ENCODE measurements at regions not wholly inside any gene's neighbourhood (a gene's known extent, or its start where the extent isn't known, plus 50 kb on each side); places are given as distances from the start of the nearest gene placed in this dataset.

- TF ChIP-seq CTCF (IDR thresholded peaks at IDR 0.05) = no peak
- Histone ChIP-seq H3K9ac (ENCODE audit: low read depth in 2 of 2, low read length in 2 of 2) (no peak overlapping the region), H3K36me3 (no peaks in the 10 kb centered on the region), H3K27me3 (no peaks in the 10 kb centered on the region), H3K4me3 (no peak overlapping the region), H3K27ac (no peak overlapping the region), H3K4me1 (no peaks in the 10 kb centered on the region), H3K9me3 (no peaks in the 10 kb centered on the region)
- no peak for DNase-seq
- intact Hi-C loops (cut with DNase I) = no loop called here
Measured at GRCh38 chr10:113463083-113463482, 89.8 kb upstream of the HABP2 start.

GRCh38 chr10:113463777-113464176, 89.1 kb upstream of the HABP2 start:
- Histone ChIP-seq H3K27ac (no peak overlapping the region), H3K36me3 (no peaks in the 10 kb centered on the region), H3K9me3 (no peaks in the 10 kb centered on the region), H3K9ac (ENCODE audit: low read depth in 2 of 2, low read length in 2 of 2) (no peak overlapping the region), H3K4me1 (no peaks in the 10 kb centered on the region), H3K27me3 (no peaks in the 10 kb centered on the region), H3K4me3 (no peak overlapping the region)
- no peak for DNase-seq
- no peak for TF ChIP-seq CTCF (IDR thresholded peaks at IDR 0.05)
- intact Hi-C loops (cut with DNase I) = no loop called here

GRCh38 chr10:113469796-113470195, 83.1 kb upstream of the HABP2 start:
- DNase-seq = no peak
- H3K4me1 ChIP-seq = no peaks in the 10 kb centered on the region
- H3K9ac ChIP-seq (ENCODE audit: low read depth in 2 of 2, low read length in 2 of 2) = no peak overlapping the region
- no peak overlapping the region for H3K4me3 ChIP-seq
- no peak for TF ChIP-seq CTCF (IDR thresholded peaks at IDR 0.05)
- no peak overlapping the region for H3K27ac ChIP-seq
- intact Hi-C loops (cut with DNase I) = no loop called here
- H3K9me3 ChIP-seq = no peaks in the 10 kb centered on the region
- H3K36me3 ChIP-seq = no peaks in the 10 kb centered on the region
- no peaks in the 10 kb centered on the region for H3K27me3 ChIP-seq

GRCh38 chr10:113470372-113471240, 82.2 kb upstream of the HABP2 start:
- no peak for DNase-seq
- Histone ChIP-seq H3K9me3 (no peaks in the 10 kb centered on the region), H3K27ac (no peak overlapping the region), H3K4me3 (no peak overlapping the region), H3K36me3 (no peaks in the 10 kb centered on the region), H3K9ac (ENCODE audit: low read depth in 2 of 2, low read length in 2 of 2) (no peak overlapping the region), H3K4me1 (no peaks in the 10 kb centered on the region), H3K27me3 (no peaks in the 10 kb centered on the region)
- TF ChIP-seq CTCF (IDR thresholded peaks at IDR 0.05) = no peak
- intact Hi-C loops (cut with DNase I) = no loop called here

GRCh38 chr10:113471241-113471996, 81.4 kb upstream of the HABP2 start:
- intact Hi-C loops (cut with DNase I) = no loop called here
- H3K4me3 ChIP-seq = no peak overlapping the region
- no peak for DNase-seq
- H3K4me1 ChIP-seq = no peaks in the 10 kb centered on the region
- H3K27me3 ChIP-seq = no peaks in the 10 kb centered on the region
- H3K36me3 ChIP-seq = no peaks in the 10 kb centered on the region
- no peak overlapping the region for H3K27ac ChIP-seq
- no peaks in the 10 kb centered on the region for H3K9me3 ChIP-seq
- no peak for TF ChIP-seq CTCF (IDR thresholded peaks at IDR 0.05)
- no peak overlapping the region for H3K9ac ChIP-seq (ENCODE audit: low read depth in 2 of 2, low read length in 2 of 2)
